Dendritic cell treated with granulocyte-macrophage colony-stimulating factor and Interleukin-4, amounts not matched to agents 40 ng/mL and 50 ng/mL, for 4 days (primary cell): ENCODE measurements at regions not wholly inside any gene's neighbourhood (a gene's known extent, or its start where the extent isn't known, plus 50 kb on each side); places are given as distances from the start of the nearest gene placed in this dataset.
"Not testable (repeated sequence)": the region's sequence is repeated elsewhere in the genome, so short reads cannot be mapped to it uniquely, and the experiment has no call there.

Experiments used
- H3K27ac Mint-ChIP-seq: one replicate; pipeline ENCODE4 v1.8.0; 2022; ENCODE audit warnings: mild to moderate bottlenecking, mixed read lengths
- H3K27me3 Mint-ChIP-seq: one replicate; pipeline ENCODE4 v1.8.0; 2022; ENCODE audit warnings: mild to moderate bottlenecking, mixed read lengths
- H3K36me3 Mint-ChIP-seq: one replicate; pipeline ENCODE4 v1.8.0; 2022; ENCODE audit warnings: low read depth, mixed read lengths
- H3K4me1 Mint-ChIP-seq: one replicate; pipeline ENCODE4 v1.8.0; 2022; ENCODE audit warnings: low read depth, mixed read lengths
- H3K4me3 Mint-ChIP-seq: one replicate; pipeline ENCODE4 v1.8.0; 2022; ENCODE audit warnings: mild to moderate bottlenecking, moderate library complexity, mixed read lengths
- H3K9me3 Mint-ChIP-seq: one replicate; pipeline ENCODE4 v1.8.0; 2022; ENCODE audit warnings: mixed read lengths
- intact Hi-C: fragments of 100-400 bp; cut with micrococcal nuclease; formaldehyde crosslinking; loops from one replicate; pipeline ENCODE4 v1.15.0; 2022

- H3K4me1 Mint-ChIP-seq: peaks cover 6% of the 10 kb centered on the region
- H3K27me3 Mint-ChIP-seq: peaks cover 47% of the 10 kb centered on the region
- H3K27ac Mint-ChIP-seq: no peak overlapping the region
- H3K36me3 Mint-ChIP-seq: no peaks in the 10 kb centered on the region
- no peak overlapping the region for H3K4me3 Mint-ChIP-seq
- H3K9me3 Mint-ChIP-seq: no peaks in the 10 kb centered on the region
- intact Hi-C loops: no loop called here
Measured at GRCh38 chr11:45388472-45388871, 102.3 kb upstream of the SYT13 start.

GRCh38 chr11:45387885-45388284 is 101.7 kb upstream of the SYT13 start:
- intact Hi-C loops, H3K9me3 Mint-ChIP-seq, H3K27ac Mint-ChIP-seq, H3K4me3 Mint-ChIP-seq, H3K36me3 Mint-ChIP-seq: not testable (repeated sequence)
- H3K27me3 Mint-ChIP-seq: peaks cover 47% of the 10 kb centered on the region
- peaks cover 10% of the 10 kb centered on the region for H3K4me1 Mint-ChIP-seq

DNA sequence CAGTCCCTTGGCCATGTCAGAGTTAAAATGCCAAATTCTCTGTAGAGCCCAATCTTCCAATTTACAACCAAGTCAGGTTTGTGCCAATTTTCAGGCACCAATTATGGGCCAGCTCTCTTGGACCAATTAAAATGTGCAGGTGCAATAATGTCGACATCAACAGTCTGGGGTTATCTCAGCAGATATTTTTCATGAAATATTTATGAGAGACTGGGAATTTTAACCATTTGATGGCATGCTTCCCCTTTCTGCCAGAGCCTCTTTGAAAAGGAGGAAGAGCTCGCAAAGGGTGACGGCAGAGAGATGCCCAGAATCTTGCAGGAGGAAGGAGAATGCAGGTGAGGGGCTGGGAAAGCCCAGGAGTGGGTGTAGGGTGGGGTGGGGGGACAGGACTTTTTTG is 100.8 kb upstream of the SYT13 start:
- intact Hi-C loops: no loop called here
- Mint-ChIP-seq H3K4me1 (peaks cover 18% of the 10 kb centered on the region), H3K27ac (no peak overlapping the region), H3K4me3 (no peak overlapping the region), H3K36me3 (no peaks in the 10 kb centered on the region), H3K9me3 (no peaks in the 10 kb centered on the region), H3K27me3 (peaks cover 52% of the 10 kb centered on the region)

GRCh38 chr11:45385844-45386243 is 99.7 kb upstream of the SYT13 start:
- no peaks in the 10 kb centered on the region for H3K36me3 Mint-ChIP-seq
- H3K9me3 Mint-ChIP-seq: no peaks in the 10 kb centered on the region
- H3K4me3 Mint-ChIP-seq: no peak overlapping the region
- intact Hi-C loops: no loop called here
- peaks cover 59% of the 10 kb centered on the region for H3K27me3 Mint-ChIP-seq
- H3K27ac Mint-ChIP-seq: no peak overlapping the region
- H3K4me1 Mint-ChIP-seq: peaks cover 19% of the 10 kb centered on the region

DNA sequence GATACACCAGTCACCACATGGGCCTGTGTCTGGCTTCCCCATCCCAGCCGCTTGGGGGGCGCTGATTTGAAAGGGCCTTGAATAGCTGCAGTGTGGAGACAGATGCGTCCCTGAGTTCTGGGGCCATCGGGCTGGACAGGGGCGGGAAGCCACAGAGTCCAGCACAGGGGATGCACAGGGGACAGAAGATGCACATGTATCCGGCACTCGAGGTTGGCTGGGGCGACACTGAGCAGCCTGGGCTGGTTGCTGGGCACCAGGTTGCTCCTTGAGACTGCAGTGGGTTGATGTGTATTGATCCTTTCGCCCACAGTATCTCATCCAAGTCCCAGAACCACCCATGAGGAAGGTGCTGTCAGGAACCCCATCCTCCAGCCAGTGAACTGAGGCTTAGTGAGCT is 99.3 kb upstream of the SYT13 start:
- Mint-ChIP-seq H3K27ac (no peak overlapping the region), H3K4me1 (peaks cover 19% of the 10 kb centered on the region), H3K9me3 (no peaks in the 10 kb centered on the region), H3K4me3 (no peak overlapping the region), H3K27me3 (peaks cover 58% of the 10 kb centered on the region), H3K36me3 (no peaks in the 10 kb centered on the region)
- intact Hi-C loops: no loop called here

GRCh38 chr11:45384711-45385241 is 98.6 kb upstream of the SYT13 start:
- Mint-ChIP-seq H3K4me1 (peaks cover 19% of the 10 kb centered on the region), H3K4me3 (no peak overlapping the region)
- intact Hi-C loops: no loop called here

GRCh38 chr11:45384016-45384415 is 97.9 kb upstream of the SYT13 start:
- Mint-ChIP-seq H3K4me3 (no peak overlapping the region), H3K4me1 (peaks cover 19% of the 10 kb centered on the region), H3K36me3 (no peaks in the 10 kb centered on the region), H3K27me3 (peaks cover 62% of the 10 kb centered on the region), H3K27ac (no peak overlapping the region), H3K9me3 (no peaks in the 10 kb centered on the region)
- intact Hi-C loops: no loop called here

More at GRCh38 chr11:45384711-45385241, 98.6 kb upstream of the SYT13 start:
- Mint-ChIP-seq H3K9me3 (no peaks in the 10 kb centered on the region), H3K27me3 (peaks cover 62% of the 10 kb centered on the region), H3K36me3 (no peaks in the 10 kb centered on the region), H3K27ac (no peak overlapping the region)

DNA sequence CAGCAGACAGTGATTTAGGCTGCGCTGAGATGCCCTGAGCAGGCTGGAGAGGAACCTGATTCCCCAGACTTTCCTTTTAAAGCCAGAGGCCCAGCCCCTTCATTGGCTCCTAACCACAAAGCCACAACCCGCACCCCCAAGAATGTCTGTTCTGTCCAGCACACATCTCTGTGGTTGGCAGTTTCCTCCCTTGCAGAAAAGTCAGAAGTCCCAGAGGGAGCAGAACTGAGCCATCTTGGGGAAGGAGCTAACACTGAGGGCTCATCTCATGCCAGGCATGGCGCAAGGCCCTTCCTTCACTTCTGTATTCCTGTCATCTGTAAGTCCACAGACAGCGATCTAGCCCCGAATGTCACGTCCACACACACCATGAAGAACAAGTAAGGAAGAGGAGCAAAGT is 97.1 kb upstream of the SYT13 start:
- Mint-ChIP-seq H3K27ac (no peak overlapping the region), H3K36me3 (no peaks in the 10 kb centered on the region), H3K4me3 (no peak overlapping the region), H3K9me3 (no peaks in the 10 kb centered on the region), H3K27me3 (peaks cover 58% of the 10 kb centered on the region), H3K4me1 (peaks cover 19% of the 10 kb centered on the region)
- intact Hi-C loops: no loop called here

- H3K4me3 Mint-ChIP-seq: no peak overlapping the region
- intact Hi-C loops: no loop called here
- H3K36me3 Mint-ChIP-seq: no peaks in the 10 kb centered on the region
- peaks cover 19% of the 10 kb centered on the region for H3K4me1 Mint-ChIP-seq
- H3K27me3 Mint-ChIP-seq: peaks cover 57% of the 10 kb centered on the region
- H3K9me3 Mint-ChIP-seq: no peaks in the 10 kb centered on the region
- no peak overlapping the region for H3K27ac Mint-ChIP-seq
Measured at GRCh38 chr11:45382133-45382878, 96.2 kb upstream of the SYT13 start.

GRCh38 chr11:45379162-45379863 is 93.2 kb upstream of the SYT13 start:
- peaks cover 65% of the 10 kb centered on the region for H3K27me3 Mint-ChIP-seq
- peaks cover 19% of the 10 kb centered on the region for H3K4me1 Mint-ChIP-seq
- no peaks in the 10 kb centered on the region for H3K36me3 Mint-ChIP-seq
- no peaks in the 10 kb centered on the region for H3K9me3 Mint-ChIP-seq
- H3K27ac Mint-ChIP-seq: no peak overlapping the region
- intact Hi-C loops: loop anchor here (10.0 kb wide), 1 partner anchor 395 kb away; no protein-coding TSS in a partner anchor
- H3K4me3 Mint-ChIP-seq: no peak overlapping the region

- intact Hi-C loops: loop anchor here (10.0 kb wide), 1 partner anchor 396 kb away; no protein-coding TSS in a partner anchor
- Mint-ChIP-seq H3K9me3 (no peaks in the 10 kb centered on the region), H3K27ac (no peak overlapping the region), H3K4me1 (peaks cover 13% of the 10 kb centered on the region), H3K27me3 (peaks cover 63% of the 10 kb centered on the region), H3K4me3 (no peak overlapping the region), H3K36me3 (no peaks in the 10 kb centered on the region)
Measured at GRCh38 chr11:45378516-45378915, 92.4 kb upstream of the SYT13 start.

- H3K9me3 Mint-ChIP-seq: no peaks in the 10 kb centered on the region
- H3K36me3 Mint-ChIP-seq: no peaks in the 10 kb centered on the region
- intact Hi-C loops: loop anchor here (10.0 kb wide), 1 partner anchor 400 kb away; no protein-coding TSS in a partner anchor
- peaks cover 68% of the 10 kb centered on the region for H3K27me3 Mint-ChIP-seq
- no peaks in the 10 kb centered on the region for H3K4me1 Mint-ChIP-seq
- H3K27ac Mint-ChIP-seq: no peak overlapping the region
- no peak overlapping the region for H3K4me3 Mint-ChIP-seq
Measured at GRCh38 chr11:45374653-45375059, 88.5 kb upstream of the SYT13 start.

- Mint-ChIP-seq H3K36me3 (no peaks in the 10 kb centered on the region), H3K4me1 (no peaks in the 10 kb centered on the region), H3K27me3 (peaks cover 68% of the 10 kb centered on the region), H3K4me3 (no peak overlapping the region), H3K9me3 (no peaks in the 10 kb centered on the region), H3K27ac (no peak overlapping the region)
- intact Hi-C loops: loop anchor here (10.0 kb wide), 1 partner anchor 401 kb away; no protein-coding TSS in a partner anchor
Measured at GRCh38 chr11:45374130-45374529, 88.0 kb upstream of the SYT13 start.

DNA sequence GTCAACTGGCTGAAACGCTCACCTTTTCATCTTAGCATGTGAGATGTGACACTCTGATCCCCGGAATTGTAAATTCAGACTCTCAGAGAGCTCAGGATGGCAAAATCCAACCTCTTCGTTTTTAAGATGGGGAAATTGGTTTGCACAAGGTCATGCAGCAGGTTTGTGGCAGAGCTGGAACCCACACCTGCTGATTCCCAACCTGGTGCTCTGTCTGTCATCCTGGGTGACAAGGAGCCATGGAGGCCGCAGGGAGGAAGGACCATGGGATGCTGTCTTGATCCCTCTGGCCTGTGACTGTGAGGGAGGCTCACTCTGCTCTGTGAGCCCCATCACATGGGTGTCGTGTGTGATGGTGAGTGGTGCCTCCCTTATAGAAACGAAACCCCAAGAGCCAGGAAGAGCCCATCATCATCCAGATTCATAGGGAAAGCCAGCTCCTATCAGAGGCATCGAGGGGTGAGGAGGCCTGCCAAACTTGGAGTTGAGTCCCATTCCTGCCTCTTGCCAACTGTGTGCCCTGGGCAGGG is 87.4 kb upstream of the SYT13 start:
- Mint-ChIP-seq H3K4me3 (no peak overlapping the region), H3K4me1 (no peaks in the 10 kb centered on the region), H3K27ac (no peak overlapping the region), H3K27me3 (peaks cover 69% of the 10 kb centered on the region), H3K36me3 (no peaks in the 10 kb centered on the region), H3K9me3 (no peaks in the 10 kb centered on the region)
- intact Hi-C loops: loop anchor here (10.0 kb wide), 1 partner anchor 401 kb away; no protein-coding TSS in a partner anchor
